Activated gamma-delta T cell treated with anti-CD3 and anti-CD28 coated beads, Interleukin-2, amount 50 U/mL, for 16 hours (primary cell): ENCODE measurements at regions not wholly inside any gene's neighbourhood (a gene's known extent, or its start where the extent isn't known, plus 50 kb on each side); places are given as distances from the start of the nearest gene placed in this dataset.

Source experiments
- DNase-seq: peaks from one replicate; pipeline ENCODE4 v3.0.0-alpha.2; 2020; ENCODE audit warnings: low read depth

DNA sequence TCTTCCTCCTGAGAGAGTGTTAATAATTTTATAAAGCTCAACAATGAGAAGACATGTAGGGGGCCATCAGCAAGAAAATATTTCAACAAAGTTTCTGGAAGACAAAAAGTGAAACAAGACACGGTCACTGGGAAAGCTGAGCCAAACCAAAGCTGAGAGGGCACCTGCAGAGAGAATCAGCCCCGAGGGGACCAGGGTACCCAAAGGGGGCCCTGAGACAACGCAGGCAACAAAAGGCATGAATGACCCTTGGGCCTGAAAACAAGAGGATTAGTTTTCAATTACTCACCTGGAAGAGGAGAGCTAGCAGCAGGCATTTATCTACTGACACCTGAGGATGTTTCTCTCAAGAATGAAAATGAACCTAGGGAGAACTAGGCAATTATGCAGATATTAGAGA, 461.2 kb upstream of the MGMT start:
- DNase-seq: no peak

- DNase-seq: no peak
Observed at GRCh38 chr10:129018511-129018910, 448.5 kb upstream of the MGMT start.

GRCh38 chr10:129020651-129021330, 446.2 kb upstream of the MGMT start:
- DNase-seq: no peak

GRCh38 chr10:129021594-129022304, 445.3 kb upstream of the MGMT start:
- no peak for DNase-seq

GRCh38 chr10:129023082-129023481, 444.0 kb upstream of the MGMT start:
- DNase-seq: no peak

DNA sequence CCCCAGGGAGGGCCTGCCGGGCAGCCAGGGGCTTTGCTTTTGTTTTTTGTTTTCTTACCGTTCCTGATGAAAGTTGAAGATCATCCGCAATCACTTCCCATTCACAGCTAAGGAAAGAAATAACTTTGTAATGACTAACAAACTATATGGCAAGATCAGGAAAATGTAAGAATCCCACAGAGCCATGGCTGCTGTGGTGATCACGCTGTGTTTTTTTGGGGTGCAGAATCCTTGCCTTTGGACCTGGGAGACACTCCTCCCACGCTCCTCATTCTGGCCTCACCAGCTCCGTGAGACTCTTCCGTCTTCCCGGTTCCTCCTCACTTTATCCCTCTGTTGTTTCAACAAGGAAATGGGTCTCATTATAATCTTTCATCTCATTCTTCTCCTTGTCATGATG, 443.0 kb upstream of the MGMT start:
- no peak for DNase-seq

- no peak for DNase-seq
Observed at GRCh38 chr10:129025787-129026186, 441.3 kb upstream of the MGMT start.

DNA sequence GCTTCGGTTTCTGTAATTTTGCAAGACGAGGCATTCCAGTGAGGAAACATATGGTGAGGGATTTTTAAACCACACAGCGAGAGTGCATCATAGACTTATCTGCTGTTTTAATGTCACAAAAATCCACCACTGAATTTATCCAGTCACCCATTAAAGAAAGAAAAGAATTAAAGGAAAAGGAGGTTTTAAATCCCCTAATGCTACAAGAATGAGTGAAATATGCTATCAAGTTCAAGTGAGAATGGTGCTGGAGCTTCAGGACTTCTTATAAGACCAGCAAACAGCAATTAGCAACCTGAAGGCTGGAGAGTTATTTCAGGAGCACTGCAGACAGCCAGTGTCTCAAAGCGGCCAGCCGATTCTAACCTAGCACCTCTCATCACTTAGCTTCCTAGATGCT, 439.1 kb upstream of the MGMT start:
- no peak for DNase-seq

DNA sequence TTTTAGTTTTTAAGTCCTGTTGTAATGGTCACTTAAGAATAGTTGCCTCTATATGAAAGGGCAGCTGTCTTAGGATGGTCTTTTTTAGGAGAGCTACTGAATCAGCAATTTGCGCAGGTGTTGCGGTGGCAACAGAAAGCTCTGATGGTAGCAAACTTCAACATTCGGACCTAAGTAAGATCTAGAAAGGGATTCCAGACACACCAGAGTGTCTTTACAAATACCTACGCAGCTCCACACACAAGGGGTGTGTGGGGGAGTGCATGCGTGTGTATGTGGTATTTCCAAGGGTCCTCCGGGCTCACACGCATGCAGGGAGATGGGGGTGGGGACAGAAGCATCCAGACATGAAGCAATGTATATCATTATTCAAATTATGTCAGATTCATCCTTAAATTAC, 438.6 kb upstream of the MGMT start:
- no peak for DNase-seq

DNA sequence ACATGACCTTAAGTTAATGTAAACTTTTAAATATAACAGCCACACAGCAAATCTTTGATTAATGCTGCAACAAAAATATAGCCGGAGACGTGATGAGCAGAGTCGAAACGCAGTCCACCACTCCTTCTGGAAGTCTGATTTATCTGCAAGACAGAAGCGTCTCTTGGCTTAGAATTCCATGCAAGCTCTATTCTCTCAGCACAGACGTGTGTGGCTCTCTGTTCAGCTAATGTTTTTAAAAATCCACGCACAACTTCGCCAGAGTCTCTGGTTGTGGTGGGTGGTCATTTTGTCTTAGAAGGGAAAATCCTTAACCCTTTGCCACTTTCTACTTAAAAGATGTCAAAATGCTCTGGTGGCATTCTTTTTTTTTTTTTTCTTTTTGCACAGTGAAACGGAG, 438.0 kb upstream of the MGMT start:
- no peak for DNase-seq

DNA sequence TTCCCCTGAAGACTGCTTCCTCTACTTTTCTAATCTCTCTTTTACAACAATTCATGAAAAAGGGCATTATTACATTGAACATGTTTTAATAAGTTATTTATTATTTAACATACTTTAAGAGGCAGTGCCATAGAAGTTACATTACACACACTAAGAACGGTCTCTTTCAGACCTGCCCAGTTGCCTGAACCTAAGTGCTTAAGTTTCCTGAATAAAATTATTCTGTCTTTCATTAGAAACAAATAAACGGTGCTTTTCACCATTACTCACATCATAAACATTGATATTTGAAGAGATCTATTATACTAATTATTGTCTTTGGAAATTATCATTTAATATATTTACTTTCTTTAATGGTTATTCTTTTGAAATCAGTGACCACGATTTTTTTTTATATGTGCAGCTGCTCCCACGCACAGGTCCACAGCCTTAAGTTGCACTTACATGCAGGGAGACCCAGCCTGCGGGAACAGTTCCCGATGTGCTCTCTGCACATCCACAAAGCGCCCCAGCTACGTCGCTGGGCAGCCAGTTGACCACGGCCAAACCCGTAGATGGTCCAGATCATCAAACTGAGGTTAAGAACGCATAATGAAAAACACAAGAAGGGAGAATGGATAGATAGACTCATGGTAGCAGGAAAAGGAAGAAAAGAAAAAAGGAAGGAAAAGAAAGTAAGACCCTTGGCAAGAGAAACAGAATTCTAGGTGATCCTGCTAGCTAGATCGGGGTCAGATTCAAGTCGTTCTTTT, 437.0 kb upstream of the MGMT start:
- DNase-seq: no peak

- no peak for DNase-seq
Observed at GRCh38 chr10:129030603-129030895, 436.5 kb upstream of the MGMT start.

- peak; percentile 9 for DNase-seq
Observed at GRCh38 chr10:129030996-129031843, 435.8 kb upstream of the MGMT start.

GRCh38 chr10:129031844-129032150, 435.2 kb upstream of the MGMT start:
- no peak for DNase-seq

GRCh38 chr10:129032372-129033313, 434.4 kb upstream of the MGMT start:
- DNase-seq: no peak

DNA sequence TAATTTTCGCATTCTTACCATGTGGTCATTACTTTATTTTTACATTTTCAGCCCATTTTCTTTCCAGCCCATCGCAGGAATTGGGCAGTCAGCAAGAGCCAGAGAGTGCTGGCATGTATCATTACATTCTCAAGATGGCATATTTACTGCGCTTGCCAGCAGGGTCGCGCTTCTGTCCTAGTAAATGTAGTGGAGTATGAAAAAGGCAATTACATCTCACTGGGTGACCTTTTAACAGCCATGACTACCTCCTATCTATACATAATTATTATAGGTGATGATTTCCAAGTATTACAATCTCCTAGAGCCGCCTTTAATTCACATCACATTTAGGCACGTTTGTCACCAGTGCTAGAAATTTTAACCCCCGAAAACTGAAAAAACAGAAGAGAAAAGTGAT, 433.7 kb upstream of the MGMT start:
- no peak for DNase-seq

DNA sequence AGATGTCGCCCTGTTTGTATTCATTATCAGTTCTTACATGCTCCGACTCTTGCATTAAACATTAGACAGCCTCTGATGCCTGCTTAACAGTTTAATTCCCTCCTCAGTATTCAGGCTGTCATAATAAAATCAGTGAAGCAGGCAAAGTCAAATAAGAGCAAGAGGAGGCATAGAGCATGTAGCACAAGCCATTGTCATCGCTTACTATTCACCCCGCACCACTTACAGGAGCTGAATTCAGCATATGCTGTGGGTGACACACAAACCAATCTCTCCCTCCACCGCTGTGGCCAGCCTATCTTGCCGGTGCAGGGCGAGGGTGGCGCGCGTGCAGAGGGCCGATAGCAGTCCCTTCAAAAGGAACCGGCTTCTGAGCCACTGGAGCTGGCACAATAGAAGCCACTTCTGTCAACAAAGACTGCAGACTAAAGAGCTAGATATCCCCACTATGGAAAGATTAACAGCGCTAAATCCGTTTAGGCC, 433.2 kb upstream of the MGMT start:
- no peak for DNase-seq

- DNase-seq: peak; percentile 12
Observed at GRCh38 chr10:129035052-129035827, 431.8 kb upstream of the MGMT start.

DNA sequence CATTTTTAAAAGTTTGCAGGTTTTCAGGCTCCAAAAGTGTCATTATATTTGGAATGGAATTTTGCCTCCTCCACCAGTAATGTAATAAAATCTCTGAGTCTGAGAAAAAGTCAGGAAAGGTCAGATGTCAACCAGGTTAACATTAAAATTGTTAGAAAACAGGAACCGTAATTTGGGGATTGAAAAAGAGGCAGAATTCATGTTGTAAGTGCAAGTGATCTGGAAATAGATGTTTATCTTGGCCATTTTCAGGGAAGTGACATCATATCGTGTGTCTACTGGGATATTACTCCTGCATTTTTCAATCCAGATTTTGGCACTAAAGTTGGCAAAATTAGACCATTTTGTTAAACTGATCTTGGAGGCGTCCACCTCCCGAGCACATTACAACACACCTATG, 428.5 kb upstream of the MGMT start:
- DNase-seq: no peak
